Panc1 (cell line): ENCODE measurements at regions not wholly inside any gene's neighbourhood (a gene's known extent, or its start where the extent isn't known, plus 50 kb on each side); places are given as distances from the start of the nearest gene placed in this dataset.

Experiments used
- SIN3A ChIP-seq: IDR thresholded peaks from 2 replicates; pipeline ENCODE4 v1.6.1; 2012; ENCODE audit warnings: low read depth, mild to moderate bottlenecking, low read length, moderate library complexity, borderline replicate concordance; ENCODE audit not compliant: insufficient read depth
- TCF7L2 ChIP-seq: IDR thresholded peaks from 2 replicates; pipeline ENCODE4 v1.6.1; 2011; ENCODE audit warnings: mild to moderate bottlenecking, low read depth, low read length, inconsistent platforms
- TF ChIP-seq, protein P1 (sequence below), 2 experiments: IDR thresholded peaks; 2 replicates each; pipeline ENCODE4 v1.6.1; 2011 to 2012; ENCODE audit warnings: low read depth in 2 of 2, control low read depth in 1 of 2, low read length in 1 of 2, mild to moderate bottlenecking in 1 of 2, moderate library complexity in 1 of 2; ENCODE audit not compliant: insufficient read depth in 1 of 2

DNA sequence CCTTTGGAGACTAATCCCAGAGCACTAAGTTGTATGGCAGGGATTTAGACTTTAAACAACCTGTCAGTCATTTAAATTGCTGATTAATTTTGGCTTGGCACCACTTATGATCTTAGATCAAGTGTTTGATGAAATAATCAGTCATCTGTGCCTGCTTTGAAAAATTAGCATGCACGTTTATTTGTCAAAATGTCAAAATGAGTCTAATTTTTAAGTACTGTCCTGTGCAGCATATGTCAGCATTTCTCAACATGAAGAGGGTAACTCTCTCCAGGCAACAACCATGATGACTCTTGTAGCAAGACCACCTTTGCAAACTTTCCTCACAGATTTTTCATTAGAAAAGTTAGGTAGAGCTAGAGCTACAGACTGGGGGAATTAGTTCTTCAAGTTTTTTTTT lies 155.7 kb upstream of the GJE1 start:
- TF ChIP-seq SIN3A (no peak), TCF7L2 (no peak)
- TF ChIP-seq, protein P1, sequence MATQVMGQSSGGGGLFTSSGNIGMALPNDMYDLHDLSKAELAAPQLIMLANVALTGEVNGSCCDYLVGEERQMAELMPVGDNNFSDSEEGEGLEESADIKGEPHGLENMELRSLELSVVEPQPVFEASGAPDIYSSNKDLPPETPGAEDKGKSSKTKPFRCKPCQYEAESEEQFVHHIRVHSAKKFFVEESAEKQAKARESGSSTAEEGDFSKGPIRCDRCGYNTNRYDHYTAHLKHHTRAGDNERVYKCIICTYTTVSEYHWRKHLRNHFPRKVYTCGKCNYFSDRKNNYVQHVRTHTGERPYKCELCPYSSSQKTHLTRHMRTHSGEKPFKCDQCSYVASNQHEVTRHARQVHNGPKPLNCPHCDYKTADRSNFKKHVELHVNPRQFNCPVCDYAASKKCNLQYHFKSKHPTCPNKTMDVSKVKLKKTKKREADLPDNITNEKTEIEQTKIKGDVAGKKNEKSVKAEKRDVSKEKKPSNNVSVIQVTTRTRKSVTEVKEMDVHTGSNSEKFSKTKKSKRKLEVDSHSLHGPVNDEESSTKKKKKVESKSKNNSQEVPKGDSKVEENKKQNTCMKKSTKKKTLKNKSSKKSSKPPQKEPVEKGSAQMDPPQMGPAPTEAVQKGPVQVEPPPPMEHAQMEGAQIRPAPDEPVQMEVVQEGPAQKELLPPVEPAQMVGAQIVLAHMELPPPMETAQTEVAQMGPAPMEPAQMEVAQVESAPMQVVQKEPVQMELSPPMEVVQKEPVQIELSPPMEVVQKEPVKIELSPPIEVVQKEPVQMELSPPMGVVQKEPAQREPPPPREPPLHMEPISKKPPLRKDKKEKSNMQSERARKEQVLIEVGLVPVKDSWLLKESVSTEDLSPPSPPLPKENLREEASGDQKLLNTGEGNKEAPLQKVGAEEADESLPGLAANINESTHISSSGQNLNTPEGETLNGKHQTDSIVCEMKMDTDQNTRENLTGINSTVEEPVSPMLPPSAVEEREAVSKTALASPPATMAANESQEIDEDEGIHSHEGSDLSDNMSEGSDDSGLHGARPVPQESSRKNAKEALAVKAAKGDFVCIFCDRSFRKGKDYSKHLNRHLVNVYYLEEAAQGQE (IDR thresholded peaks at IDR 0.05; ENCODE audit: insufficient read depth in 1 of 2, low read depth in 2 of 2, low read length in 1 of 2) = no peak
